ENCODE measurements at regions not wholly inside any gene's neighbourhood (a gene's known extent, or its start where the extent isn't known, plus 50 kb on each side); places are given as distances from the start of the nearest gene placed in this dataset.

DNA sequence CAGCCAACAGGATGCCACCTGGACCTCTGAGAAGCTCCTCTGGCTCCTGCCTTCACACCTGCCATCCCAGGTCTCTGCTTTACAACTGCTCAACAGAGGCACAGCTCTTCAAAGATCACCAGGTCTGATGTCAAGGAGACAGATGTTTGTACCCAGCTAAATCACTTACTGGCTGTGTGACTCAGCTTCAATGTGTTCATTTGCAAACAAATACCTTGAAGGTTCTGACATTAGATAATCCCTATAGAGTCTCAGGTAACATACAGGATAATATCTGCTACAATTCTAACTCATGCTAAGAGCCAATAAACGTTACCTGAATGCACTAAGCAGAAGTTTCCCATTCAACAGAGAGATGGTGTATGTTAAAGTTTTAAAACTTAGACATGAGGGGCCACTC lies 163.4 kb upstream of the IGF1R start:
- no peaks in the 10 kb centered on the region for H3K9me3 ChIP-seq (ENCODE audit: severe bottlenecking)
- no peaks in the 10 kb centered on the region for H3K4me1 ChIP-seq (ENCODE audit: insufficient read depth, poor library complexity, severe bottlenecking)
- DNase-seq (ENCODE audit: low spot score) (no peak), ATAC-seq (ENCODE audit: low read depth) (peak; percentile 73)
- no peaks in the 10 kb centered on the region for H3K27me3 ChIP-seq (ENCODE audit: insufficient read depth, poor library complexity, severe bottlenecking)
- H3K36me3 ChIP-seq (ENCODE audit: low read depth), result no peaks in the 10 kb centered on the region
- TF ChIP-seq, protein P1, sequence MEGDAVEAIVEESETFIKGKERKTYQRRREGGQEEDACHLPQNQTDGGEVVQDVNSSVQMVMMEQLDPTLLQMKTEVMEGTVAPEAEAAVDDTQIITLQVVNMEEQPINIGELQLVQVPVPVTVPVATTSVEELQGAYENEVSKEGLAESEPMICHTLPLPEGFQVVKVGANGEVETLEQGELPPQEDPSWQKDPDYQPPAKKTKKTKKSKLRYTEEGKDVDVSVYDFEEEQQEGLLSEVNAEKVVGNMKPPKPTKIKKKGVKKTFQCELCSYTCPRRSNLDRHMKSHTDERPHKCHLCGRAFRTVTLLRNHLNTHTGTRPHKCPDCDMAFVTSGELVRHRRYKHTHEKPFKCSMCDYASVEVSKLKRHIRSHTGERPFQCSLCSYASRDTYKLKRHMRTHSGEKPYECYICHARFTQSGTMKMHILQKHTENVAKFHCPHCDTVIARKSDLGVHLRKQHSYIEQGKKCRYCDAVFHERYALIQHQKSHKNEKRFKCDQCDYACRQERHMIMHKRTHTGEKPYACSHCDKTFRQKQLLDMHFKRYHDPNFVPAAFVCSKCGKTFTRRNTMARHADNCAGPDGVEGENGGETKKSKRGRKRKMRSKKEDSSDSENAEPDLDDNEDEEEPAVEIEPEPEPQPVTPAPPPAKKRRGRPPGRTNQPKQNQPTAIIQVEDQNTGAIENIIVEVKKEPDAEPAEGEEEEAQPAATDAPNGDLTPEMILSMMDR (IDR thresholded peaks at IDR 0.05; ENCODE audit: poor library complexity, severe bottlenecking), result no peak
- H3K27ac ChIP-seq (ENCODE audit: poor library complexity, severe bottlenecking), result no peak overlapping the region
- H3K4me3 ChIP-seq (ENCODE audit: severe bottlenecking), result no peak overlapping the region

DNA sequence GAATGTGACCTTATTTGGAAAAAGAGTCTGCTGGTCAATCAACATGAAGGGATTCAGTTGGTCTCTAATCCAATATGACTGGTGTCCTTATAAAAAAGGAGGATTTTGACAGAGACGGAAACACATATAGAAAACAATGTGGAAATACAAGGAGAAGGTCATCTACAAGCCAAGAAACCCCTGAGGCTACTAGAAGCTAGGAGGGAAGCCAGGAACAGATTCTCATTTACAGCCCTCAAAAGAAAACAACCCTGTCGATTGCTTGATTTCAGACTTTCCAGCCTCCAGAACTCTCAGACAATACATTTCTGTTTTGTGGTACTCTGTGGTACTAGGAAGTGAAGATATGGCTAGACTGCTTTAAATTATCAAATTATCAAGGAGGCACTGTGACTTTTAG lies 162.9 kb upstream of the IGF1R start:
- no peaks in the 10 kb centered on the region for H3K4me1 ChIP-seq (ENCODE audit: insufficient read depth, poor library complexity, severe bottlenecking)
- H3K9me3 ChIP-seq (ENCODE audit: severe bottlenecking), result no peaks in the 10 kb centered on the region
- H3K4me3 ChIP-seq (ENCODE audit: severe bottlenecking), result no peak overlapping the region
- TF ChIP-seq, protein P1 (IDR thresholded peaks at IDR 0.05; ENCODE audit: poor library complexity, severe bottlenecking), result no peak
- H3K27ac ChIP-seq (ENCODE audit: poor library complexity, severe bottlenecking), result no peak overlapping the region
- DNase-seq (ENCODE audit: low spot score) (no peak), ATAC-seq (ENCODE audit: low read depth) (no peak)
- no peaks in the 10 kb centered on the region for H3K36me3 ChIP-seq (ENCODE audit: low read depth)
- H3K27me3 ChIP-seq (ENCODE audit: insufficient read depth, poor library complexity, severe bottlenecking), result no peaks in the 10 kb centered on the region

DNA sequence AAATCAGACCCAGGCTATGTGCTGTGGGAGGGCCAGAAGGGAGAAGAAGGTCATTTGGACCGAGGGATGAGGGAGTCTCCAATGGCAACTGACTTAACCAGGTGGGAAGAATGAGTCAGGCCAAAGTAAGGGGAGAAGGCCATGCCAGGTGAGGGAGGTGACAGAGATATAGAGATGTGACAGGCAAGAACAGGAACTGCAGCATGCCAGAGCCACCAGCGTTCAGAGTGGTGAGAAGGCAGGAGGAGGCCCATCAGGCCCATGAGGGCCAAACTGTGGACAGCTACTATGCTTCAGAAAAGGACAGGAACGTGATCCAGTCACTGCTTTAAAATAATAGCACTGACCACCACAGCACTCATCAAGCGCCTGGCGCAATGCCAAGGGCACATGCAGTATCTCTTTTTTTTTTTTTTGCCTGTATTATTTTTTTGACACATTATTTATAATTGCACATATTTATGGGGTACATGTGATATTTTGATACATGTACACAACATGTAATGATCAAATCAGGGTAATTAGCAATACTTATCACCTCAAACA lies 154.3 kb upstream of the IGF1R start:
- Histone ChIP-seq H3K27me3 (ENCODE audit: insufficient read depth, poor library complexity, severe bottlenecking) (peaks cover 8% of the 10 kb centered on the region), H3K9me3 (ENCODE audit: severe bottlenecking) (peaks cover 7% of the 10 kb centered on the region), H3K27ac (ENCODE audit: poor library complexity, severe bottlenecking) (no peak overlapping the region), H3K4me1 (ENCODE audit: insufficient read depth, poor library complexity, severe bottlenecking) (no peaks in the 10 kb centered on the region), H3K4me3 (ENCODE audit: severe bottlenecking) (no peak overlapping the region), H3K36me3 (ENCODE audit: low read depth) (no peaks in the 10 kb centered on the region)
- DNase-seq (ENCODE audit: low spot score) (no peak), ATAC-seq (ENCODE audit: low read depth) (peak; percentile 12; the same call in 1 of the 3 replicates)
- TF ChIP-seq, protein P1 (IDR thresholded peaks at IDR 0.05; ENCODE audit: poor library complexity, severe bottlenecking), result no peak

DNA sequence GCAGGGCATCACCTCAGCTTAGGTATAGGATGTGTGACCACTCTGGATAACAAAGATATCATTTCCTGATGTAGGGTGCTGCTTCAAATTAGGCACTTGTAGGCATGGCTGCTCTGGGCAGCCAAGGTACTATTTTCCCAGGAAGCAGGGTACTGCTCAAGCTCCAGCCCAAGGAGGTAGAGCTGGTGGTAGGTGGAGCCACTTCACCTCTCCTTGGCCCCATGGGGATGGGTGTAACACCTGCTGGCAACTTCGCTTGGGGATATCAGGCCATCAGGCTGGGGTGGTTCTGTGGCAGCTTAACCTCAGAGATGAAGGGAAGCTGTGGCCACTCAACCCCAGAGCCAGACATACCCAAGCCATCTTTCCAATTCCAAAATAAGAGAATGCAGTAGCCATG lies 147.1 kb upstream of the IGF1R start:
- no peak overlapping the region for H3K4me3 ChIP-seq (ENCODE audit: severe bottlenecking)
- no peaks in the 10 kb centered on the region for H3K4me1 ChIP-seq (ENCODE audit: insufficient read depth, poor library complexity, severe bottlenecking)
- H3K27me3 ChIP-seq (ENCODE audit: insufficient read depth, poor library complexity, severe bottlenecking), result peaks cover 13% of the 10 kb centered on the region
- H3K9me3 ChIP-seq (ENCODE audit: severe bottlenecking), result peaks cover 7% of the 10 kb centered on the region
- no peak for ATAC-seq (ENCODE audit: low read depth)
- TF ChIP-seq, protein P1 (IDR thresholded peaks at IDR 0.05; ENCODE audit: poor library complexity, severe bottlenecking), result no peak
- H3K27ac ChIP-seq (ENCODE audit: poor library complexity, severe bottlenecking), result no peak overlapping the region
- no peaks in the 10 kb centered on the region for H3K36me3 ChIP-seq (ENCODE audit: low read depth)
- no peak for DNase-seq (ENCODE audit: low spot score)

DNA sequence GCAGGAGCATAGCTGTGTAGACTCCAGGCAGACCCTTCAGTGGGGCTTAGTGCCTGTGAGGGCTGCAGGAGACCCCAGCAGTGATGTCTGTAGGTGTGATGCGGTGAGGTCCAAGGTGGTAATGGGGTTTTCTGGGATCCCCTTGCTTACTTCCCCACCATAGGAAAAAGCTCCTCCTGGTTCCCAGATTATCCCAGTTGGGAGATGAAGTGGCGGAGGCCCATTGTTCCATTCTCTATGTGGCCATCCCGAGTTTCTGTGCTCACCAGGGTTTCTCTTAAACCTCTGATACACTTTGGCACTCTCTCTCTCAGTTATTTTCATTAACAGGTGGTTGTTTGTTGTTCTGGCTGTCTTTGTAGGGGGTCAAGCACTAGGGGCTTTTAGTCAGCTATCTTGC lies 146.7 kb upstream of the IGF1R start:
- Histone ChIP-seq H3K36me3 (ENCODE audit: low read depth) (no peaks in the 10 kb centered on the region), H3K9me3 (ENCODE audit: severe bottlenecking) (peaks cover 7% of the 10 kb centered on the region), H3K27ac (ENCODE audit: poor library complexity, severe bottlenecking) (no peak overlapping the region), H3K4me1 (ENCODE audit: insufficient read depth, poor library complexity, severe bottlenecking) (no peaks in the 10 kb centered on the region), H3K4me3 (ENCODE audit: severe bottlenecking) (no peak overlapping the region), H3K27me3 (ENCODE audit: insufficient read depth, poor library complexity, severe bottlenecking) (peaks cover 16% of the 10 kb centered on the region)
- TF ChIP-seq, protein P1 (IDR thresholded peaks at IDR 0.05; ENCODE audit: poor library complexity, severe bottlenecking), result no peak
- no peak for DNase-seq (ENCODE audit: low spot score)
- ATAC-seq (ENCODE audit: low read depth), result no peak
